ENCODE measurements at regions not wholly inside any gene's neighbourhood (a gene's known extent, or its start where the extent isn't known, plus 50 kb on each side); places are given as distances from the start of the nearest gene placed in this dataset.

GRCh38 chr10:131570716-131571307 lies 259.3 kb upstream of the TCERG1L start:
- no peaks in the 10 kb centered on the region for H3K36me3 ChIP-seq (replicated peaks in 1 of 2; ENCODE audit: control insufficient read depth in 1 of 2, insufficient read depth in 2 of 2, low read length in 2 of 2)
- no peak overlapping the region for H3K27ac ChIP-seq (ENCODE audit: low read depth in 1 of 2, low read length in 2 of 2)
- Mint-ChIP-seq H3K36me3 (no peaks in the 10 kb centered on the region), H3K4me3 (no peak overlapping the region), H3K27me3 (ENCODE audit: low read depth in 3 of 3) (peaks cover 0 to 9% (median 2%) of the 10 kb centered on the region in 3 donors), H3K4me1 (no peaks in the 10 kb centered on the region), H3K27ac (no peak overlapping the region), H3K9me3 (peaks cover 0 to 13% (median 3%) of the 10 kb centered on the region in 7 donors)
- H3K9me3 ChIP-seq (replicated peaks in 1 of 2; ENCODE audit: control insufficient read depth in 1 of 2, insufficient read depth in 1 of 2, low read length in 2 of 2), result peaks cover 0 to 3% of the 10 kb centered on the region in 2 donors
- TF ChIP-seq CTCF (IDR thresholded peaks at IDR 0.05), result no peak
- no peaks in the 10 kb centered on the region for H4K20me1 ChIP-seq (ENCODE audit: insufficient read depth, low read length)
- no peak overlapping the region for H2AFZ ChIP-seq (ENCODE audit: insufficient read depth, low read depth, low read length, poor library complexity, severe bottlenecking)
- H3K4me2 ChIP-seq (replicated peaks; ENCODE audit: extremely low read depth, low read length, poor library complexity, severe bottlenecking), result no peak overlapping the region
- intact Hi-C loops (cut with micrococcal nuclease), result no loop called here
- H3K4me1 ChIP-seq (ENCODE audit: control insufficient read depth in 1 of 2, insufficient read depth in 2 of 2, low read length in 2 of 2), result no peaks in the 10 kb centered on the region
- H3K27me3 ChIP-seq (ENCODE audit: control insufficient read depth in 2 of 2, insufficient read depth in 2 of 2, low read length in 2 of 2), result no peaks in the 10 kb centered on the region
- H3K9ac ChIP-seq (ENCODE audit: insufficient read depth, low read length, poor library complexity, severe bottlenecking), result no peak overlapping the region
- no peak for DNase-seq
- H3K4me3 ChIP-seq (replicated peaks in 1 of 3; ENCODE audit: low read depth in 2 of 3, low read length in 3 of 3), result no peak overlapping the region
- no peaks in the 10 kb centered on the region for H3K79me2 ChIP-seq (ENCODE audit: insufficient read depth, low read length)
- 81% methylated on average over 11 of the region's 13 CpGs for WGBS (ENCODE audit: insufficient coverage)

GRCh38 chr10:131571346-131571745 lies 259.8 kb upstream of the TCERG1L start:
- no peaks in the 10 kb centered on the region for H3K36me3 ChIP-seq (replicated peaks in 1 of 2; ENCODE audit: control insufficient read depth in 1 of 2, insufficient read depth in 2 of 2, low read length in 2 of 2)
- no peaks in the 10 kb centered on the region for H3K79me2 ChIP-seq (ENCODE audit: insufficient read depth, low read length)
- DNase-seq, result no peak
- H3K27me3 ChIP-seq (ENCODE audit: control insufficient read depth in 2 of 2, insufficient read depth in 2 of 2, low read length in 2 of 2), result no peaks in the 10 kb centered on the region
- no peaks in the 10 kb centered on the region for H3K9me3 ChIP-seq (replicated peaks in 1 of 2; ENCODE audit: control insufficient read depth in 1 of 2, insufficient read depth in 1 of 2, low read length in 2 of 2)
- peaks cover 0 to 8% (median 2%) of the 10 kb centered on the region in 3 donors for H3K27me3 Mint-ChIP-seq (ENCODE audit: low read depth in 3 of 3)
- H3K4me3 Mint-ChIP-seq, result no peak overlapping the region
- H3K9me3 Mint-ChIP-seq, result peaks cover 0 to 9% (median 0%) of the 10 kb centered on the region in 7 donors
- no peak overlapping the region for H3K4me2 ChIP-seq (replicated peaks; ENCODE audit: extremely low read depth, low read length, poor library complexity, severe bottlenecking)
- H3K36me3 Mint-ChIP-seq, result no peaks in the 10 kb centered on the region
- no peak overlapping the region for H3K27ac ChIP-seq (ENCODE audit: low read depth in 1 of 2, low read length in 2 of 2)
- intact Hi-C loops (cut with micrococcal nuclease), result no loop called here
- no peaks in the 10 kb centered on the region for H4K20me1 ChIP-seq (ENCODE audit: insufficient read depth, low read length)
- H3K4me1 Mint-ChIP-seq, result no peaks in the 10 kb centered on the region
- H3K27ac Mint-ChIP-seq, result no peak overlapping the region
- no peak for TF ChIP-seq CTCF (IDR thresholded peaks at IDR 0.05)
- no peak overlapping the region for H2AFZ ChIP-seq (ENCODE audit: insufficient read depth, low read depth, low read length, poor library complexity, severe bottlenecking)
- no peak overlapping the region for H3K9ac ChIP-seq (ENCODE audit: insufficient read depth, low read length, poor library complexity, severe bottlenecking)
- no peaks in the 10 kb centered on the region for H3K4me1 ChIP-seq (ENCODE audit: control insufficient read depth in 1 of 2, insufficient read depth in 2 of 2, low read length in 2 of 2)
- H3K4me3 ChIP-seq (replicated peaks in 1 of 3; ENCODE audit: low read depth in 2 of 3, low read length in 3 of 3), result no peak overlapping the region
- 85% methylated on average over 6 of the region's 11 CpGs for WGBS (ENCODE audit: insufficient coverage)

Measured in CD14-positive monocyte (primary cell).